Muscle of back (tissue), 3 donors: ENCODE measurements at regions not wholly inside any gene's neighbourhood (a gene's known extent, or its start where the extent isn't known, plus 50 kb on each side); places are given as distances from the start of the nearest gene placed in this dataset.
"Not testable (repeated sequence)": the region's sequence is repeated elsewhere in the genome, so short reads cannot be mapped to it uniquely, and the experiment has no call there.

Experiments used
- DNase-seq, 3 donors: peaks; one replicate each; pipeline versions ENCODE4 v3.0.0 to v3.0.0-alpha.2; 2013

DNA sequence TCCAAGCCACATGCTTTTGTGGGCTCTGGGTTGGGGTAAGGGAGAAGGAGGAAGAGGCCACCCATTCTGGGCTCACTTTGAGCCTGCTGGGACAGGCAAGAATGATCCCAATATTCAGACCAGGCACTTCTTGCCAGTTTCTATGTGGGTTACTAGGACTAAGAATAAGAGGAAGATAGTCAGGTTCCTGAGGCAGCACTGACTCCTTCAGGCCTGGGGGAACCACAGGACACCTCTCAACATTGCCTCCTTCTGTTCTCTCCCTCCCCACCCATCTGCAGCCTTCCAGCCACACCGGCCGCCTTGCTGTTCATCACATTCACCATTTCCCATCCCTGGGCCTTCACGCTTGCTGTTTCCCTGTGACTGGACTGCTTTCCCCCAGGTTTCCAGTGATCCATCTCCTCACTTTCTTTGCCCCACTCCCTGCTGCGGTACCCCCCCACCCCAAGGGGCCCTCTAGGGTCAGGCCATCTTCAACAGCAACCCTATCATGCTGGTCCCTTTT lies 69.2 kb upstream of the SIRPA start:
- no peak for DNase-seq

DNA sequence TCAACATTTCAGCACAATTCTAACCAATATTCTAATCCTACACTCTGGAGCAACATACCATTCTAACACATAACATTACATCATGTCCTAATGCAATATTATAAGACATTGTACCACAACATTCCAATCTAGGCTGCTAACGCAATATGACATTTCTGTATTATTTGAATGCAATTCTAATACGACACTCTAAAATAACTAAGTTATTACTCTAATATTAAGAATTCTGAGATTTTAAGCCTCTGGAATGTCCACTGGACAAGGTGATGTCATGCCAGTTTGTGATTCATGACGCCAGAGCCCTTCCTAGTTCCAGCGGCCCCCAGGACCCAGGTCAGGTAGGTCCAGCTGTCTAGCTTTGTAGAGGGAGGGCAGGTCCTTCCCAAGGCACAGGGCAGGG lies 69.7 kb upstream of the SIRPA start:
- DNase-seq, result peak in 1 of 3 donors; percentile 52

DNA sequence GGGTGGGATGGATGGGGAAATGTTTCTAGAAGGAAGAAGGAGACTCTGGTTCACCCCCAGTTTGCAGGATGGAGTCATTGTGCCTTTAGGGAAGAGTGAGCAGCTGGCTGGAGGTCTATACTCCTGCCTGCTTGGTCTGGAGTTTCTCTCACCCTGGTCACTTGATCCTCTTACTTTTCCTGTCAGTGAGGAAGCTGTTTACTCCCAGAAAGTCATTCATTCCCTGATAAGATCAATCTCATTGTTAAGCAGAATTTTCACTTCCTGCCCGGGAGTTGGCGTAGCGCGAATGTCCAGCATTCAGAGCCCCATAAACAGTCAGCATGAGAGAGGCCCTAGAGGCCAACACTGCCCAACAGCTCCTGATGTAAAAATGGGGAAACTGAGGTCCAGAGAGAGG lies 70.4 kb upstream of the SIRPA start:
- DNase-seq, result no peak

DNA sequence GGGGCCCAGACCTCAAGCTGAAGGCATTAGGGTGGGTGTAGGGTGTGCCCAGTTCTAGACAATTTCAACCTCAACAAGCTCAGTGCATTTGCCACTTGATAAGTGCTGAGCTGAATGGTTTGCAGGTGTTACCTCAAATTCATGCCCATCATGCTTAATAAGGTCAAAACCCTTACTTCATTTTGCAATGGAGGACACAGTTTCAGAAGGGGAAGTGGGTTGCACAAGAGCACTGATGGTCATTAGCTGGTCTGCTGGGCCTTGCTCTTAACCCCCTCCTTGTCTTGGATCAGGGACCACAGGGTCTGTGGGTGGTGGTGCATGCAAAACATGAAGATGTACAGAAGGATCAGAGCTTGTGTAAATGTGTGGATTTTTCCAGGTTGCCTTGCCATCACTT lies 71.0 kb upstream of the SIRPA start:
- DNase-seq, result no peak

DNA sequence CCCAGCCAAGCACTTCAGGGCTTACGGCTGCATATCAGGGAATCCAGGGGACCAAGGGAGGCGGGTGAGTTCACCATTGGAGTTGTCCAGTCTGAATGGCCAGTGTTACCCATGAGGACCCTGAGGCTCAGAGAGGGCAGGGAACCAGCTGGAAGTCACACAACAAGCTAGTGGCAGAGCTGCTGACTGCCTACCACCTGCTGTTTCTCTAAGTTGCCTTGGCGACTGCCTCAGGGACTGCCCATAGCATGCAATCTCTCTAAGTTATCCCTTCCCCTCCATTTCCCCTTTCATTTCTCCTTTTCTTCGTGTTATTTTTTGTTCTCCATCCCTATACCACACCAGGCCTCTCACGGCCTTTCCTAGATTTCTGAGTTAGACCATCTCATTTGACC lies 71.8 kb upstream of the SIRPA start:
- DNase-seq, result no peak

DNA sequence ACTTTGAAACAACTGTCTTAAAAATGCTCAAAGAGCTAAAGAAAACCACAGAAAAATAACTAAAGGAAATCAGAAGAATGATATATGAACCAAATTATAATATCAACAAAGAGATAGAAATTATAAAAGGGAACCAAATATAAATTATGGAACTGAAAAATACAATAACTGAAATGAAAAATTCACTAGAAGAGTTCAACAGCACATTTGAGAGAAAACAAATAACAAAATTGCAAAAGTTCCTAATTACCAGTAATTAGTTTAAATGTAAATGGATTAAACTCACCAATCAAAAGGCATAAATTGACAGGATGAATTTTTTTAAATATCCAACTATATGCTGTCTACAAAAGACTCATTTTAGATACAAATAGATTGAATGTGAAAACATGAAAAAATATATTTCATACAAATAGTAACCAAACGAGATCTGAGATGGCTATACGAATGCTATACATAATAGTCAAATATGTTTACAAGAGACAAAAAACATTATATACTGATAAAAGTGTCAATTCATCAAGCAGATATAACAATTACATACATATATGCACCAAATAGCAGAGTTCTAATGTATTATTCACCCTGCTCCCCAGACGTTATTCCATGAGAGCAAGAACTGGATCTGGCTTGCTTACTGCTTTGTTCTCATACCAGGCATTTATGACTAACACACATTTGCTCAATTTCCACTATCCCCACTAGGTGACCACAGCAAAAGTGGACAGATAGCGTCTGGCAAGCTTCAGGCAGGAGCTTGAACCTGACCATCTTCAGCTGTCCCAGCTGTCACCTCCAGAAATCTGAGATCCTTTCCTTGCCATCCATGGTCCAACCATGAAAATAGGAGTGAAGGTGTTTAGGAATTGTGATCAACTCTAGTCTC lies 72.4 kb upstream of the SIRPA start:
- DNase-seq, result no peak

DNA sequence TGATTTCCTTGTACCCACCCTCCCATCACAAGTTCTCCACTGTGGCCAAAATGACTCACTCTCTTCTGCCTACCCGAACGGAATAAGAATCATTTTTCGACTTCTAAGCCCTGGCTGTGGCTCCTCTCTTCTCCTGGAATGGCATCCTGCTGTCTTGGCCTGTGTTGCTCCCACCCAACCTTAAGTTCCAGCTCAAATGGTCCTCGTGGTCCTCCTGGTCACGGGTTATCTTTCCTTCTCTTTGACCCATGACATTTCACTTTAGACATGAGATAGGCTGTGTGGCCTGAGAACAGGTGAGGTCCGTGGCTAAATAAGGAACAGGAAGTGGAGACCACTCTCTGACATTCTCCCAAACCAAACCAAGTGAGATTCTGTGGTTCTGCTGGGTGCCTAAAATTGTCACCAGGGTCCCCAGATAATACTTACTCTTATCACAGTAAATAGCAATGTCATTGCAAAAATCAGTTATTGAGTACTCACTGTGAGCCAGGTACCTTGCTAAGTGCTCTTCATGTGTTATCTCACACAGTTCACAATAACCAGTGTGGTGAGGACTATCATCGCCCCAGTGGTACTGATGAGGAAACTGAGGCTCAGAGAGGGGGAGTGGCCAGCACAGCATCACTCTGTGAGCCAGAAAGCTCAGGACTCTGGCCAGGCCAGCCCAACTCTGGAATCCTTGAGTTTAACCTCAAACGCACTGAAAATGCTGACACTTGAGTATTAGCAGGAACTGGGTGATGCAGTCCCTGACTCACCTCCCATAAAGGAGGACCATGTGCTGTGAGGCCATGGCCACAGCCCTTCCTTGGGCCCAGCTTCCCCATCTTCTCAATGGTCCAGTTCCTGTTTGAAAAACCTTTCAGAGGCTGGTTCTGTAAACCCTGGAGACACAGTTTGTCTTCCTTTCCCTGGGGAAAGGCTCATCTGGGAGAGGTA lies 74.8 kb upstream of the SIRPA start:
- no peak for DNase-seq

DNA sequence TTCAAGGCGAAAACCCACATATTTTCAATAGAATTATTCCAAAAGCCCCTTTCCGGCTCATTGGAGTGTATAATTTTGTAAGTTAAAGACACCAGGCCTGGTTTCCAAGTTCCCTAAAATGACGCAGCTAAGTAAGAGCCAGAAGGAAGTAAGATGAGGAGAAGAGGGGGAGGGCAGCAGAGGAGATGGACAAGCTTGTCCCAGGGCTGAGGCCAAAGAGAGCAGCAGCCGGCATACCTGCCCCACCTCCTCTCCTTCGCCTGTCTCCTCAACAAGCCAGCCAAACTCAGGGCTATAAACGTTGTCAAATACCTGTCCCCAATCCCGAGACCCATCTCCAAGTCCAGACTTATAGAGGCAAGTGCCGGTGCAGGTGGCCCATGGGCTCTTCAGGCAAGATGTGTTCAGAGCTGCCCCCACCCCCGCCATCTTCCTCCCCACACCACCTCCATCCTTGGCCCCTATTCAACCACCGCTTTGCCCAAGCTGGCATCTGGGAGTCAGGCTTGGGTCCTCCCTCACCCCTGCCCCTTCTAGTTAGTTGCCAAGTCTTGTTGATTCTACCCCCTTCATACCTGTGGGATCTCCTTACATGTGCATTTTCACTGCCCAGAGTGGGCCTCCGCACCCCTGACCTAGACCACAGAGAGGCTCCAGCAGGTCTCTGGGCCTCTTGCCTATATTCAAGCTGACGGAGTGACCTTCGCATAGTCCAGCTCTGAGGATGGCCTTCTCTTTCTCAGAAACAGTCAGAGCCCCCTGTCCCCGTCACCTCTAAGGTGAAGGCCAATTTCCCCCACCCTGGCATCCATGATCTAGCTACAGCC lies 75.7 kb upstream of the SIRPA start:
- peak in 1 of 3 donors; percentile 38 for DNase-seq

DNA sequence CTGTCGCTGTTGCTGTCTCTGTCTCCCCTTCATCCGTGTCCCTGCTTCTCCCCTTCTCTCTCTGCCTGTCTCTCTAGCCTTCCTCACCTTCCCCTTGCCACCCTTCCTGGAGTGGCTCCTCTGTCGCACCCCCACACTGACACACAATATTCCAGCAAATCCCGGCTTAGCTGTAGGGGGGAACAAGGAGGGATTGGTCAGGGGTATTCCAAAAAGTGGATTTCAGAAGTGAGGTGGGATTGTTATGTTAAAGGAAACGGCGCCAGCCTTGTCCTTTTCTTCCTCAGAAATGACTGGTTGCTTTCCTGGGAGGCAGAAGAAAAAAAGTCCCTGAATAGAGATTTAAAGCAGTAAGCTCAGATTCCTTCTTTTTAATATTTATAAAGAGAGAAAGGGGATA lies 76.3 kb upstream of the SIRPA start:
- no peak for DNase-seq

DNA sequence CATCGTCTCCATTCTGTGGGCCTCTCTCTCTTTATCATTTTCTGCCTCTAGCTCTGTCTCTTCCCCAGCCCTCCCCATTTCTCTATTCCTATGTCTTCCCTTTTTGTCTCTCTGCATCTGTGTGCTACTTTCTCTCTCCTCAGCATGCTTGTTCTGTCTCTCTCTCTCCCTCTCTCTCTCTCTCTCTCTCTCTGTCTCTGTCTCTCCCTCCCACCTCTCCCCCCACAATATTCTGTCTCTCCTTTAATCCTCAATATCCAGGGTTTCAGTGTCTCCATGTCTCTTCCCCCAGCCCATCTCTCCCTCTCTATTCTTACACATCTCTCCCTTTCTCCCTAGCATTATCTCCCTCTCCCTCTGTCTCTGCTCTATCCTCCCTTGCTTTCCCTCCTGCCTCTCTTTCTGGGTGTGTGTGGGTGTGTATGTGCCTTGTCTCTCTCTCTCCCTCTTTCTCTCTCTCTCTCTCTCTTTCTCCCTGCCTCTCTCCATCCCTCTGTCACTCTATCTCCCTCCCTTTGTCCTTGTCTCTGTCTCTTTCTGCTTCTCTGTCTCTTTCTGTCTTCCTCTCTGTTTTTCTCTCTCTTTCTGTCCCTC lies 76.9 kb upstream of the SIRPA start:
- no peak for DNase-seq

DNA sequence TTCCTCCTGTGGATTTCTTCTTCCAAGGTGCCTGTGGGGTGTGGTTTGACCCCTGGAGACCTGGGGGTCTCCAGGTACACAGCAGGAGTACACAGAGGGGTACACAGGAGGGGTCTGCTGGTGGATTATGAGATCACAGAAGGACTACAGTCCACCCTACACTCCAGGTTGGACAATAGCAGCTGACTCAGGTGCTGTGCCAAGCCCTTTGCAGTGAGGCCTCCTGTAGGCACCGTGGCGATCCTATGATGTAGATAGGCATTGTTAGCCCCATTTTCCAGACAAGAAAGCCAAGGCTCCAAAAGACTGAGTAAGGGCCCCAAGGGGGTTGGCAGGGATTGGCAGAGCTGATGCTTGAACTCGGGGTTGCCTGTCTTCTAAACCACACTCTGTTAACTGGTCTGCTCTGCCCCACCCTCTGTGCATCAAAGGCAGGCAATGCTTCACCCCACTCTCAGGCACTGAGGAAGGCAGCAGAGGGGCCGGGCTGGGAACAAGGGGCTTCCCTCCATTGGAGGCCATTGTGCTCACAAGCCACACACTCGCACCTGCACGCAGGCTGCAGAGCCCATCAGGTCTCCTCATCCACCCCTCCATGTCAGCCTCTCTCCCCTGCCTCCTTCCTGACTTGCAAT lies 77.5 kb upstream of the SIRPA start:
- DNase-seq, result no peak

DNA sequence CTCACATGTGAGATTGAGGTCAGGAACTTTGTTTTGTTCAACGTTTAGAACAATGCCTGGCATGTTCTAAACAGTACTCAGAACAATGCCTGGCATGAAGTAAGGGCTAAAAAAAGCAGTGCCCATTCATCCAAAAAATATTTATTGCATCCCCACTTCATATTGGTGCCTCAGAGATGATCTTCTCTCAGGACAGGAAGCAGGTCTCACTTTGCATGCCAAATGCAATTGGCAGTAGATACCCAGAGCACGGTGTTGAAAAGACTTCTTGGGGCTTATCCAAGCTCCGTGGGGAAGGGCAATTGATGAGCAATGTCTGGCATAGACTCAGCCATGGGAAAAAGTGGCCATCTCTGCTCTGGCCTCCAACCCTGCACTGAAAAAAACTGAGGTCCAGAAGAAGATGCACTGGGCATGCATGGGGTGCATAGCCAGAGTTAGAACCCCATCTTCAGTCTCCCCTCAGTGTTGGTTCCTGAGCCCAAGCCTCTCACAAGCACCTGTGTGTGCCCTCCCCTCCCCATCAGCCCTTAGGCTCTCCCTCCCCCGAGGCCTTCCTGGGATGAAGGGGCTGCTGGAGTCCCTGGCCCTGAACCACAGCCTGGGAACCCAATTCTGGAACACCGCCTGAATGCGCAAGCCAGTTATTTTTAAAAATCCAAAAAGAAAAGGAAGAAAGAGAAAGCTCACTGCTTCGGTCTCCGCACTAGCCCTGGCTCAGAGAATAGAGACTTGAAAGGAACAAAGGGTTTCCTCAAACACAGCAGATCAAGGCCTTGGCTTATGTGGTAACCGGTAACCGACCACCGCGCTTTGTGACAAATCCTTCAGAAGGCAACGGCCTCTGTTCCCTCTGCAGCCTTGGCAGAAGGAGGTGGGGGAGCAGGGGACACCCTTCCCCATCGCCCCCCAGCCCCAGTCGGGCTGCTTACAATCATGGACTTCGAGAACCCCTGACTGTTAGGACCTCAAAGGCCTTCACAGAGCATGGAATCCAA lies 78.5 kb upstream of the SIRPA start:
- DNase-seq, result peak in 1 of 3 donors; percentile 34

DNA sequence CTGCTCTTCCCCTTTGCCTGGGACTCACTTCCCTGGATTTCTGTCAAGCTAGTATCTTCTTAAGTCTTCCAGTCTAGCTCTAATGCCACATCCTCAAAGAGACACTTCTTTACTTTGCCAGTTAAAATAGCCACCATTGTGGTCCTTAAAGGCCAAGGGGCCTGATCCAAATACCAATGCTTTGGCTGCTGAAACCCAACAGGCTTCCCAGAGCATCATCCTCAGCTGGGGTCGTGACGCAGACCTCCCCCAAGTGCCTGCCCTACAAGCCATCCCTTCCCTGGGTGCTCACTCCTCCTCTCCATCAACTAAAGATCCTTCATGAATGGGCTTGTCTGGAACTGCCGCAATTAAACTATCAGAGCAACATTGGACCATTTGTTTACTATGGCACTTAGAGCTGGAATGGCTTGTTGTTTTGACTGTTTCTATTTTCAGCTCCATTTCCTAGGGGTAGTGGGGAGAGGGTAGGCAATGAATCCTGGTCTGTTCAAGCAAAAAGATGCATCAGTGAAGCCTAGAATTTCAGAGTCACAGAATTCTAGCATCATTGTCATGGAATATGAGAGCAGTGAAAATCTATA lies 79.6 kb upstream of the SIRPA start:
- DNase-seq, result no peak

DNA sequence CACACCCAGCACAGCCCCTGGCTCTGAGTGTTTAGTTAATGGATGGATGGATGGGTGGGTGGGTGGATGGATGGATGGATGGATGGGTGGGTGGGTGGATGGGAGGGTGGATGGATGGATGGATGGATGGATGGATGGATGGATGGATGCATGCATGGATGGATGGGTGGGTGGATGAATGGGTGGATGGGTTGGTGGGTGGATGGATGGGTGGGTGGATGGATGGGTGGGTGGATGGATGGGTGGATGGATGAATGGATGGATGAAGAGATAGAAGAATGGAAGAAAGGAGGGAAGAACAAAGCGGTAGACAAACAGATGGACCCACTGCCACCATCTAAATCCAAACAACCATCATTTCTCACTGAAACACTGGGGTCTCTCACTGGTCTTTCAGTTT lies 80.3 kb upstream of the SIRPA start:
- DNase-seq, result not testable (repeated sequence)

DNA sequence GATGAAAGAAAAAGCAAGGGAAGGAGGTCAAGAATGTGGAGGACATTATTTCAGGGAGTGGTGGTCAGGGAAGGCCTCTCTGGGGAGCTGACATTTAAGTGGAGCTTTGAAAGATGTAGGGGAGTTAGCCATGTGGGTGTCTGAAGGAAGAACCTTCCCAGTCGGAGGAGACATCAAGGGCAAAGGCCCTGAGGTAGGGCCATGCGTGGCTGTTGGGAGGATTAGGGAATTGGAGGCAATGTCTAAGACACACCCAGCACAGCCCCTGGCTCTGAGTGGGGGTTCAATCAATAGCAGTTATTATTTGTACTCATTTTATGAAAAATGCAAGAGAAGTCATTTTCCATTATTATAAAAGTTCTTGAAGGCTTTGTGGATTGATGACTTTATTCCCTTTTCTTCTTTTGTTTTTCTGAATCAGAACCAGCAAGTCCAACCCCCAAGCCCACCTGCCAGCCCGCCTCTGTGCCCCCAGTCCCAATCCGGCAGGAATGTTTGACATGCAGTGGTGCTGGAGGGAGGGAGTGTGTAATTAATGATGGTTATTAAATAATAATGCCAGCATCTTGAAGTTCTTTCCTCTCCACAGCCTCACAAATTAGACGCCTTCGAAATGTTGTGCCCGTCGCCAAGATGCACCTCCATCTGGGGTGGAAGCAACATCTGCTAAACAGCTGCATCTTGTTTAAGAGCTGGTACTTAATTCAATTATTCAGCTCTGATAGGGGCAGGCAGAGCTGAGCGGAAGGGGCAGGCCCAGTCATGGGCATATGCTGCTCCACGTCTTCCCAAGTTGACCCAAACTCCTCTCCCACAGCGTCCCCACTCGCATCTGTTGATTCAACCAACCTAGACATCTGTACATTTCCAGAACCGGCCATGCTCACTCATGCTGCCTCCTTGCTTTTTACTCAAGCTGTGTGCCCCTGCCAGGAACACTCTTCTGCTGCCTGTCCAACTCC lies 81.3 kb upstream of the SIRPA start:
- no peak for DNase-seq

DNA sequence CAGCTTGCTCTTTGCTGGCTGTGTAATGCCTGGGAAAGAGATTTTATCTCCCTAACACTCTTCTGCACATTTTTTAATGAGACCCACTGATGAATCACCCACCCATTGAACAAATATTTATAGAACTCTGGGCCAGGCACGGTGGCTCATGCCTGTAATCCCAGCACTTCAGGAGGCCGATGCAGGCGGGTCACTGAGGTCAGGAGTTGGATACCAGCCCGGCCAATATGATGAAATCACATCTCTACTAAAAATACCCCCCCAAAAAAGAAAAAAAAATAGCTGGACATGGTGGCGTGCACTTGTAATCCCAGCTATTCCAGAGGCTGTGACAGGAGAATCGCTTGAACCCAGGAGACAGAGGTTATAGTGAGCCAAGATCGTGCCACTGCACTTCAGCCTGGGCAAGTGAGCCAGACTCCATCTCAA lies 82.1 kb upstream of the SIRPA start:
- peak in 1 of 3 donors; percentile 53 for DNase-seq

DNA sequence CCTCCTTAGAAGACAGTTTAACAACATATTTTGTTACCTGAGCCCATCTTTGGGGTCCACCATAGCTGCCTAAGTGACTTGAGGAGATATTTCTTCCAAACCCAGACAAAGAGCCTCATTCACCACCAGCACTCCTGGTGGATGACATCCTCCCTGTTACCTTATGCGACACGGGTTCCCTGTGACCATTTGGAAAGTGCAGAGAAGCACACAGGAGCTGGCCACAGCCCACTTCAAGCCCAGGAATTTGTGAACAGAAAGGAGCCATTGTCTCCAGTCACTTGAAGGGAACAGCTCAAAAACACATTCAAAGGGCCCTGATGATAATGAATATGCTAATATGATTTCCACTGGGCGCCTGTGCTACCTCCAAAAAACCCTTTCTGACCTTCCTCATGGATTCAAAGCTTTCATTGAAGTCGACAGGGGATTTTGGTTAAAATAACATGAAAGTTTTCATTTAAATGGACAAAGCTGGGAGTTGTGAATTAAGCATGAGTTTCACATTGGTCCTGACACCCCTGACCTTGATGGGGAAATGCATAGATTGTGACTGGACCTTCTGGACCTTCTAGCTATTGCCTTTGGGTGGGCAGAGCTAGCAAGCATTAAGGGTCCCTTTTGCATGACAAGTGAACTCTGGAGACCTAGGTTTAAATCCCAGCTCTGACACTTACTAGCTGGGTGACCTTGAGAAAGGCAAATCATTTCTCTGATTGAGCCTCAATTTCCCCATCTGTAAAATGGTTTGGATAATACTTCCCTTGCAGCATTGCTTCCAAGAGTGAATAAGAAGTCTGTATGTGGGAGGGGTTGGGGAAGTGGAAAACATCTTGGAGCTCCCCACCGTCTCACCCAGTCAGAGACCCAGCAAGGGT lies 83.3 kb upstream of the SIRPA start:
- no peak for DNase-seq
